K562 (cell line): ENCODE measurements at regions not wholly inside any gene's neighbourhood (a gene's known extent, or its start where the extent isn't known, plus 50 kb on each side); places are given as distances from the start of the nearest gene placed in this dataset.

ENCODE experiments used
- ATAC-seq: fragments of 200-7000 bp; cut with Tn5 transposase; 3 replicates; pipeline ENCODE4 v1.9.1; 2020; ENCODE audit warnings: moderate library complexity
- BruUV-seq: library from RNA; stranded (reverse); fragments of 400-500 nt; replicated peaks from 2 replicates; lab custom pipeline; 2021; lab: Mats Ljungman, UMichigan
- CTCF ChIA-PET: fragments of 300-600 bp; formaldehyde crosslinking; extraction: SDS; loops from one replicate; lab custom pipeline; 2021; ENCODE audit warnings: low intra/inter-chr PET ratio; lab: Yijun Ruan, JAX
- POLR2A ChIA-PET: fragments of 300-600, 350-650 bp; sonication (Branson Sonifier 250); formaldehyde crosslinking; extraction: SDS; loops from one replicate; lab custom pipeline; 2021; ENCODE audit warnings: antibody characterized with exemption, inconsistent platforms; lab: Yijun Ruan, JAX
- DNase-seq, 4 experiments: peaks; one replicate each; pipeline versions ENCODE4 v3.0.0 to v3.0.0-alpha.2; 2011 to 2018; ENCODE audit warnings: low spot score in 3 of 4, mixed read lengths in 3 of 4; ENCODE audit errors: extremely low read depth in 1 of 4
- FAIRE-seq: peaks from 2 replicates; lab custom pipeline; 2011; peaks lifted over from hg19 to GRCh38; lab: Jason Lieb, UNC
- H2AFZ ChIP-seq: 2 replicates; pipeline ENCODE4 v1.6.0; 2011; ENCODE audit warnings: low read depth, low read length, control low read depth, inconsistent platforms
- H3K27ac ChIP-seq: fragments of 200-600 bp; 3 replicates; pipeline ENCODE4 v1.8.0; 2011; ENCODE audit warnings: low read depth, mild to moderate bottlenecking, control low read depth, inconsistent platforms, low read length, moderate library complexity, mixed read lengths; ENCODE audit errors: extremely low read depth
- H3K27me3 ChIP-seq, 2 experiments: fragments of 300-600 bp in 1 of 2; 2 replicates in 1 of 2; 3 replicates in 1 of 2; pipeline versions ENCODE4 v1.6.0 to v1.8.0; 2011; ENCODE audit warnings: inconsistent platforms in 2 of 2, low read length in 2 of 2, mild to moderate bottlenecking in 1 of 2, mixed read lengths in 1 of 2, moderate library complexity in 1 of 2; ENCODE audit not compliant: control insufficient read depth in 2 of 2, insufficient read depth in 2 of 2
- H3K36me3 ChIP-seq: fragments of 300-600 bp; 3 replicates; pipeline ENCODE4 v1.8.0; 2011; ENCODE audit warnings: mild to moderate bottlenecking, low read length, inconsistent platforms; ENCODE audit not compliant: control insufficient read depth, insufficient read depth
- H3K4me1 ChIP-seq, 2 experiments: fragments of 200-600 bp in 1 of 2; replicated peaks in 1 of 2; 2 replicates in 1 of 2; 3 replicates in 1 of 2; pipeline versions ENCODE4 v1.5.1 to v1.8.0; 2011; ENCODE audit warnings: inconsistent platforms in 2 of 2, low read length in 2 of 2, mild to moderate bottlenecking in 1 of 2, mixed read lengths in 1 of 2, moderate library complexity in 1 of 2; ENCODE audit not compliant: control insufficient read depth in 2 of 2, insufficient read depth in 2 of 2
- H3K4me2 ChIP-seq: 2 replicates; pipeline ENCODE4 v1.6.1; 2011; ENCODE audit warnings: low read length, control low read depth, inconsistent platforms, mixed read lengths; ENCODE audit not compliant: insufficient read depth
- H3K4me3 ChIP-seq: fragments of 200-600 bp; sonication (generic), shearing (Covaris generic); 2 replicates; pipeline ENCODE4 v1.5.1; 2016; ENCODE audit warnings: control low read depth, inconsistent platforms
- H3K79me2 ChIP-seq: fragments of 200-600 bp; 3 replicates; pipeline ENCODE4 v1.8.0; 2011; ENCODE audit warnings: low read length, inconsistent platforms; ENCODE audit not compliant: control insufficient read depth, insufficient read depth
- H3K9ac ChIP-seq, 2 experiments: 2 replicates each; pipeline versions ENCODE4 v1.6.0 to v1.6.1; 2011; ENCODE audit warnings: low read depth in 2 of 2, low read length in 2 of 2, control low read depth in 1 of 2, inconsistent platforms in 1 of 2, mild to moderate bottlenecking in 1 of 2, mixed read lengths in 1 of 2; ENCODE audit not compliant: insufficient read depth in 1 of 2
- H3K9me1 ChIP-seq: one replicate; pipeline ENCODE4 v1.6.0; 2011; ENCODE audit warnings: inconsistent platforms, mild to moderate bottlenecking, low read length, moderate library complexity; ENCODE audit not compliant: control insufficient read depth, insufficient read depth
- H3K9me3 ChIP-seq: replicated peaks from 2 replicates; pipeline ENCODE4 v1.5.1; 2011; ENCODE audit warnings: low read depth, low read length, inconsistent platforms; ENCODE audit not compliant: control insufficient read depth, insufficient read depth
- H4K20me1 ChIP-seq: replicated peaks from 2 replicates; pipeline ENCODE4 v1.6.1; 2011; ENCODE audit warnings: low read length, inconsistent platforms, mixed read lengths; ENCODE audit not compliant: control insufficient read depth, insufficient read depth
- PRMT5 ChIP-seq: sonication (generic); formaldehyde crosslinking; IDR thresholded peaks from 2 replicates; pipeline ENCODE4 v1.5.0; 2020; ENCODE audit warnings: missing genetic modification reagents
- ZNF224 ChIP-seq: sonication (generic); formaldehyde crosslinking; IDR thresholded peaks from 2 replicates; pipeline ENCODE4 v1.8.0; 2022; ENCODE audit warnings: mild to moderate bottlenecking, missing genetic modification reagents
- ZNF232 ChIP-seq: sonication (generic); formaldehyde crosslinking; IDR thresholded peaks from 2 replicates; pipeline ENCODE4 v1.8.0; 2022; ENCODE audit warnings: mild to moderate bottlenecking, missing genetic modification reagents
- WGBS: fragments of 100-300 bp; shearing (Covaris generic); methylation state at CpG from one replicate; pipeline ENCODE4 v1.1.6; 2016; ENCODE audit warnings: low coverage, mixed read lengths; ENCODE audit not compliant: insufficient coverage; ENCODE audit errors: missing lambda C conversion rate; 5-methylcytosine and 5-hydroxymethylcytosine counted together
- in situ Hi-C: fragments of 300-500 bp; cut with MboI; formaldehyde crosslinking; loops from 4 replicates; pipeline ENCODE4 v1.15.0; 2018; ENCODE audit warnings: inconsistent platforms, mixed read lengths
- intact Hi-C: fragments of 100-400 bp; cut with micrococcal nuclease; formaldehyde crosslinking; loops from 2 replicates; pipeline ENCODE4 v1.14.2; 2022
- TF ChIP-seq, protein P1 (sequence below): fragments of 450-650 bp; formaldehyde crosslinking; conservative IDR thresholded peaks from 2 replicates; pipeline ENCODE4 v1.4.0; 2022; ENCODE audit warnings: mild to moderate bottlenecking, missing genetic modification characterization
- TF ChIP-seq, protein P2 (sequence below): fragments of 250-450 bp; sonication (Bioruptor Pico); IDR thresholded peaks from 2 replicates; pipeline ENCODE4 v1.5.0; 2020; ENCODE audit warnings: mild to moderate bottlenecking, borderline replicate concordance
- TF ChIP-seq, protein P3 (sequence below), 2 experiments: fragments of 450-650 bp in 1 of 2; sonication (generic) in 1 of 2; formaldehyde crosslinking in 1 of 2; IDR thresholded peaks; 2 replicates each; pipeline versions ENCODE4 v1.7.1 to v1.9.0; 2016 to 2022; ENCODE audit warnings: inconsistent platforms in 1 of 2, mild to moderate bottlenecking in 1 of 2, missing genetic modification reagents in 1 of 2

DNA sequence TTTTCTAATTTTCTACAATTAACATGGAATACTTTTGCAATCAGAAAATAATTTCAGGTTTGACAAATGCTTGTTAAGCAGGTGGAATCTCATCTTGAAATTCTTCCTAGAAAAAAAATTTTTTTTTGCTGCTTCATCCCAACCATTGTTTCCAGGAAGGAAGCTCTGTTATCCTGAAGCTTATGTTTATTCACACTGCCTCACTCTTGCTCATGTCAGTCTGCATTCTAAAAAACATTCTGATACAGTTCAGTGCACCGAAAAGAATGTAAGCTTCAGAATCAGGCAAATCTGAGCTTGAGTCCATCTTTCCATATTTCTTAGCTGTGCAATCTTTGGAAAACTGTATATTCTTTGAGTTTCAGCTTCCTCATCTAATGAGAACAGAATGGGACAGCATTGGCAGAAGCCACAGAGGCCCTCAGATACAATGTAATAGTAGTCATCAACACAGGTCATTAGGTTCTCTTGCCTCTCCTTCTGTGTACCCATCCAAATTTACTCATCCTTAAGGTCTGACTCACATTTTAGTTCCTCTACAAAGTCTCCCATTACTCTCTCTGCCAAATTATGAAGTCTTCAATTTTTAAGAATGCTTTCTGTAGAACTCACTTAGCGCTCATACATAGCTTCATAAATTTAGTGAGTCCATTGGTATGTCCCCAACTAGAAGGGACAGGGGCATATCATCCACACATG lies 881.8 kb upstream of the NR2F2 start (continued):
- TF ChIP-seq, protein P1, sequence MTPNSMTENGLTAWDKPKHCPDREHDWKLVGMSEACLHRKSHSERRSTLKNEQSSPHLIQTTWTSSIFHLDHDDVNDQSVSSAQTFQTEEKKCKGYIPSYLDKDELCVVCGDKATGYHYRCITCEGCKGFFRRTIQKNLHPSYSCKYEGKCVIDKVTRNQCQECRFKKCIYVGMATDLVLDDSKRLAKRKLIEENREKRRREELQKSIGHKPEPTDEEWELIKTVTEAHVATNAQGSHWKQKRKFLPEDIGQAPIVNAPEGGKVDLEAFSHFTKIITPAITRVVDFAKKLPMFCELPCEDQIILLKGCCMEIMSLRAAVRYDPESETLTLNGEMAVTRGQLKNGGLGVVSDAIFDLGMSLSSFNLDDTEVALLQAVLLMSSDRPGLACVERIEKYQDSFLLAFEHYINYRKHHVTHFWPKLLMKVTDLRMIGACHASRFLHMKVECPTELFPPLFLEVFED (CRISPR knock-in tag): no peak
- TF ChIP-seq, all 486 proteins: peak for 0

DNA sequence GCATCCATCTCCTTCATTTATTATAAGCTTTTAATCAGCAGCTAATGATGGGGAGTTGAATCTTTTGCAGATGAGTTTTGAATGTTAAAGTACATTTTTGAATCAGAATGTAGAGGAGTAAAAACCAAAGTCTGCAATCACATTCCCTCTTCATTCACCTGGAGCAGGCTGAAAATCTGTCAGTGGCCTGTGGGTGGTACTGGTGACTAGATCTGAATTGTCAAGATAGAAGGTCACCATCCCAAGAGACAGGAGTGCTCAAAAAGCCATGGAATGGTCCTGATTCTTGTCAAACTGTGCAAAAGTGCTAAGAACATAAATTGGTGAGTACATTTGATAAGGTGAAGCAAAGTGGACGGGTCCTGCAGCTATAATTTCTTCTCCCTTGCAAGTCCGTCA lies 881.3 kb upstream of the NR2F2 start:
- CTCF ChIA-PET: no interaction called here
- Histone ChIP-seq H3K9me1 (no peaks in the 10 kb centered on the region), H3K9ac (no peak overlapping the region), H3K79me2 (no peaks in the 10 kb centered on the region), H3K9me3 (no peaks in the 10 kb centered on the region), H3K36me3 (no peaks in the 10 kb centered on the region), H3K27me3 (peaks cover 0 to 4% of the 10 kb centered on the region in 2 experiments; a peak in 2 of 5 replicates), H3K4me1 (no peaks in the 10 kb centered on the region), H3K4me2 (no peak overlapping the region), H3K27ac (no peak overlapping the region), H3K4me3 (no peak overlapping the region), H4K20me1 (no peaks in the 10 kb centered on the region), H2AFZ (no peak overlapping the region)
- intact Hi-C loops: no loop called here
- no peak for DNase-seq
- ATAC-seq: no peak
- no peak for FAIRE-seq
- 3% methylated on average over 2 of the region's 2 CpGs for WGBS
- in situ Hi-C loops: no loop called here
- BruUV-seq: no TSS peak
- POLR2A ChIA-PET: interaction anchor here (1.0 kb wide), 1 partner anchor 21 kb away, joined by 3 read pairs; no protein-coding TSS in a partner anchor
- TF ChIP-seq PRMT5 (no peak), ZNF232 (CRISPR knock-in tag) (no peak), ZNF224 (CRISPR knock-in tag) (no peak)
- TF ChIP-seq, protein P2, sequence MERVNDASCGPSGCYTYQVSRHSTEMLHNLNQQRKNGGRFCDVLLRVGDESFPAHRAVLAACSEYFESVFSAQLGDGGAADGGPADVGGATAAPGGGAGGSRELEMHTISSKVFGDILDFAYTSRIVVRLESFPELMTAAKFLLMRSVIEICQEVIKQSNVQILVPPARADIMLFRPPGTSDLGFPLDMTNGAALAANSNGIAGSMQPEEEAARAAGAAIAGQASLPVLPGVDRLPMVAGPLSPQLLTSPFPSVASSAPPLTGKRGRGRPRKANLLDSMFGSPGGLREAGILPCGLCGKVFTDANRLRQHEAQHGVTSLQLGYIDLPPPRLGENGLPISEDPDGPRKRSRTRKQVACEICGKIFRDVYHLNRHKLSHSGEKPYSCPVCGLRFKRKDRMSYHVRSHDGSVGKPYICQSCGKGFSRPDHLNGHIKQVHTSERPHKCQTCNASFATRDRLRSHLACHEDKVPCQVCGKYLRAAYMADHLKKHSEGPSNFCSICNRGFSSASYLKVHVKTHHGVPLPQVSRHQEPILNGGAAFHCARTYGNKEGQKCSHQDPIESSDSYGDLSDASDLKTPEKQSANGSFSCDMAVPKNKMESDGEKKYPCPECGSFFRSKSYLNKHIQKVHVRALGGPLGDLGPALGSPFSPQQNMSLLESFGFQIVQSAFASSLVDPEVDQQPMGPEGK (CRISPR knock-in tag): no peak
- TF ChIP-seq, protein P3, sequence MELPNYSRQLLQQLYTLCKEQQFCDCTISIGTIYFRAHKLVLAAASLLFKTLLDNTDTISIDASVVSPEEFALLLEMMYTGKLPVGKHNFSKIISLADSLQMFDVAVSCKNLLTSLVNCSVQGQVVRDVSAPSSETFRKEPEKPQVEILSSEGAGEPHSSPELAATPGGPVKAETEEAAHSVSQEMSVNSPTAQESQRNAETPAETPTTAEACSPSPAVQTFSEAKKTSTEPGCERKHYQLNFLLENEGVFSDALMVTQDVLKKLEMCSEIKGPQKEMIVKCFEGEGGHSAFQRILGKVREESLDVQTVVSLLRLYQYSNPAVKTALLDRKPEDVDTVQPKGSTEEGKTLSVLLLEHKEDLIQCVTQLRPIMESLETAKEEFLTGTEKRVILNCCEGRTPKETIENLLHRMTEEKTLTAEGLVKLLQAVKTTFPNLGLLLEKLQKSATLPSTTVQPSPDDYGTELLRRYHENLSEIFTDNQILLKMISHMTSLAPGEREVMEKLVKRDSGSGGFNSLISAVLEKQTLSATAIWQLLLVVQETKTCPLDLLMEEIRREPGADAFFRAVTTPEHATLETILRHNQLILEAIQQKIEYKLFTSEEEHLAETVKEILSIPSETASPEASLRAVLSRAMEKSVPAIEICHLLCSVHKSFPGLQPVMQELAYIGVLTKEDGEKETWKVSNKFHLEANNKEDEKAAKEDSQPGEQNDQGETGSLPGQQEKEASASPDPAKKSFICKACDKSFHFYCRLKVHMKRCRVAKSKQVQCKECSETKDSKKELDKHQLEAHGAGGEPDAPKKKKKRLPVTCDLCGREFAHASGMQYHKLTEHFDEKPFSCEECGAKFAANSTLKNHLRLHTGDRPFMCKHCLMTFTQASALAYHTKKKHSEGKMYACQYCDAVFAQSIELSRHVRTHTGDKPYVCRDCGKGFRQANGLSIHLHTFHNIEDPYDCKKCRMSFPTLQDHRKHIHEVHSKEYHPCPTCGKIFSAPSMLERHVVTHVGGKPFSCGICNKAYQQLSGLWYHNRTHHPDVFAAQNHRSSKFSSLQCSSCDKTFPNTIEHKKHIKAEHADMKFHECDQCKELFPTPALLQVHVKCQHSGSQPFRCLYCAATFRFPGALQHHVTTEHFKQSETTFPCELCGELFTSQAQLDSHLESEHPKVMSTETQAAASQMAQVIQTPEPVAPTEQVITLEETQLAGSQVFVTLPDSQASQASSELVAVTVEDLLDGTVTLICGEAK (IDR thresholded peaks at IDR 0.05): no peak
- TF ChIP-seq, protein P3 (CRISPR knock-in tag; IDR thresholded peaks at IDR 0.05): no peak
